Mammary epithelial cell (primary cell): ENCODE measurements at regions not wholly inside any gene's neighbourhood (a gene's known extent, or its start where the extent isn't known, plus 50 kb on each side); places are given as distances from the start of the nearest gene placed in this dataset.

Experiments used
- CTCF ChIP-seq, 2 donors: IDR thresholded peaks in 1 of 2; conservative IDR thresholded peaks in 1 of 2; 2 replicates each; pipeline ENCODE4 v1.5.1; 2011 to 2012; ENCODE audit warnings: inconsistent platforms in 2 of 2, low read length in 2 of 2, mild to moderate bottlenecking in 2 of 2, control low read depth in 1 of 2, low read depth in 1 of 2; ENCODE audit not compliant: insufficient read depth in 1 of 2; ENCODE audit errors: extremely low read depth in 1 of 2
- EZH2 ChIP-seq: IDR thresholded peaks from 2 replicates; pipeline ENCODE4 v1.6.1; 2012; ENCODE audit warnings: low read length, inconsistent platforms, borderline replicate concordance

- TF ChIP-seq CTCF (conservative IDR thresholded peaks at IDR 0.05 in 1 of 2, IDR thresholded peaks at IDR 0.05 in 1 of 2; ENCODE audit: extremely low read depth in 1 of 2, insufficient read depth in 1 of 2, low read depth in 1 of 2, low read length in 2 of 2) = no peak
- no peak for TF ChIP-seq EZH2
These were observed 301.2 kb downstream of the AASDHPPT start for GRCh38 chr11:106378513-106379179.
